ENCODE measurements at regions not wholly inside any gene's neighbourhood (a gene's known extent, or its start where the extent isn't known, plus 50 kb on each side); places are given as distances from the start of the nearest gene placed in this dataset.

GRCh38 chr2:237232166-237232565 is 146.5 kb downstream of the COPS8 start:
- TF ChIP-seq, protein P1, sequence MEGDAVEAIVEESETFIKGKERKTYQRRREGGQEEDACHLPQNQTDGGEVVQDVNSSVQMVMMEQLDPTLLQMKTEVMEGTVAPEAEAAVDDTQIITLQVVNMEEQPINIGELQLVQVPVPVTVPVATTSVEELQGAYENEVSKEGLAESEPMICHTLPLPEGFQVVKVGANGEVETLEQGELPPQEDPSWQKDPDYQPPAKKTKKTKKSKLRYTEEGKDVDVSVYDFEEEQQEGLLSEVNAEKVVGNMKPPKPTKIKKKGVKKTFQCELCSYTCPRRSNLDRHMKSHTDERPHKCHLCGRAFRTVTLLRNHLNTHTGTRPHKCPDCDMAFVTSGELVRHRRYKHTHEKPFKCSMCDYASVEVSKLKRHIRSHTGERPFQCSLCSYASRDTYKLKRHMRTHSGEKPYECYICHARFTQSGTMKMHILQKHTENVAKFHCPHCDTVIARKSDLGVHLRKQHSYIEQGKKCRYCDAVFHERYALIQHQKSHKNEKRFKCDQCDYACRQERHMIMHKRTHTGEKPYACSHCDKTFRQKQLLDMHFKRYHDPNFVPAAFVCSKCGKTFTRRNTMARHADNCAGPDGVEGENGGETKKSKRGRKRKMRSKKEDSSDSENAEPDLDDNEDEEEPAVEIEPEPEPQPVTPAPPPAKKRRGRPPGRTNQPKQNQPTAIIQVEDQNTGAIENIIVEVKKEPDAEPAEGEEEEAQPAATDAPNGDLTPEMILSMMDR (IDR thresholded peaks at IDR 0.05), result no peak
- ATAC-seq, result no peak
- Mint-ChIP-seq H3K4me3 (no peak overlapping the region), H3K27me3 (peaks cover 22% of the 10 kb centered on the region), H3K36me3 (ENCODE audit: low read depth) (no peaks in the 10 kb centered on the region), H3K9me3 (no peaks in the 10 kb centered on the region), H3K27ac (no peak overlapping the region), H3K4me1 (ENCODE audit: low read depth) (peaks cover 14% of the 10 kb centered on the region)
- DNase-seq, result no peak
- CTCF ChIA-PET, result no interaction called here
- POLR2A ChIA-PET, result no interaction called here
- intact Hi-C loops (cut with micrococcal nuclease), result no loop called here

DNA sequence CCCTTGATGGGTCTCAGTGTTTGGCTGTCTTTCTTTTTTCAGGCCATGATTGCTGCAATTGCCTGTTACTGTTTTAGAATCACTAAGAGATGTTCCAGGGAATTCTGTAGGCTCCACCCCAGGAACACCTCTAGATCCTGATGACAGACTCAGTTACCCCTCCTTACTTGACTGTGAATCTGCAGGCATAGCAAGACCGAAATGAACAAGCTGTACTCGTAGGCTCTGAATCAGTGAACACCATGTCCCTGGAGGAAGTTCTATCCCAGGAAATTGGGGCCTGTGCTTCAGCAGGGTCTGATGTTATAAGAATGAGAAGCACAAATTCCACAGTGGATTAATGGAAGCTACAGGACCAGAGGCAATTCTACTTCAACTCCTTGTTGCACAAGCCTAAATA is 148.6 kb downstream of the COPS8 start:
- intact Hi-C loops (cut with micrococcal nuclease), result no loop called here
- POLR2A ChIA-PET, result no interaction called here

DNA sequence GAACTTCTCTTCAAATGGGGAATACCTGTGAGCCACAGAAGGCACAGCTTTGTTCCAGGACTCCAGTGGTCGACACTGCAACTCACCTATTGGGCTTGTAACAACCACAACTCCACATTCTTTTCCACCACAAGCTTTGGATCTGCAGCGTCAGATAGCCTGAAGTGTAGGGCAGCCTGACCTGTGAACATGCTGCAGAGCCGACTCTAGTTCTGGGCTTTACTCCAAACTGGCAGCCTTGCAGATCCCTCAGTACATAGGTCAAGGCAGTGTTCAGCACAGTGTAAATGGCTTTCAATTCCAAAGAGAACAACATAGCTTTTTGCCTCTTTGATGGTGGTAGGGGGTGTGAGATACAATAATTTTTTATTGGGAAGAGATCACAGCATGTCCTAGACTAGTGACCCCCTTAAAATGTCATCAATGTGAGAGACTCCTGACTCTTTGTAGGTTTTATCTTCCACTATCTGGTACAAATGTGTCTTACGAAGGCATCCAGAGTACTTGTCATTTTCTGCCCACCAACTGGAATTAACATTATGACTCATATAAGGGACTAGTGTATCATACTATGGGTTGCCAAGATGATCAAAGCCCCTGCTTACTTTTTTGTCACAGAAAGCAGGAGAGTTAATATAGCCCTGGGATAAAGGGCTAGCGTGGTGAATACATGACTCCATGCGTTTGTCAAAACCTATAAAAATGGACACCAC is 149.8 kb downstream of the COPS8 start:
- Mint-ChIP-seq H3K9me3 (peaks cover 1% of the 10 kb centered on the region), H3K4me1 (ENCODE audit: low read depth) (peaks cover 3% of the 10 kb centered on the region), H3K27ac (no peak overlapping the region), H3K27me3 (peaks cover 19% of the 10 kb centered on the region), H3K4me3 (no peak overlapping the region), H3K36me3 (ENCODE audit: low read depth) (no peaks in the 10 kb centered on the region)
- ChIA-PET CTCF (no interaction called here), POLR2A (no interaction called here)
- intact Hi-C loops (cut with micrococcal nuclease), result no loop called here
- DNase-seq, result no peak
- TF ChIP-seq, protein P1 (IDR thresholded peaks at IDR 0.05), result no peak
- ATAC-seq, result peak; percentile 42

More for the DNA sequence above, 148.6 kb downstream of the COPS8 start:
- Mint-ChIP-seq H3K4me3 (no peak overlapping the region), H3K27ac (no peak overlapping the region), H3K4me1 (ENCODE audit: low read depth) (peaks cover 3% of the 10 kb centered on the region), H3K36me3 (ENCODE audit: low read depth) (no peaks in the 10 kb centered on the region), H3K27me3 (peaks cover 21% of the 10 kb centered on the region), H3K9me3 (no peaks in the 10 kb centered on the region)
- CTCF ChIA-PET, result no interaction called here
- TF ChIP-seq, protein P1 (IDR thresholded peaks at IDR 0.05), result no peak
- DNase-seq, result no peak
- no peak for ATAC-seq

DNA sequence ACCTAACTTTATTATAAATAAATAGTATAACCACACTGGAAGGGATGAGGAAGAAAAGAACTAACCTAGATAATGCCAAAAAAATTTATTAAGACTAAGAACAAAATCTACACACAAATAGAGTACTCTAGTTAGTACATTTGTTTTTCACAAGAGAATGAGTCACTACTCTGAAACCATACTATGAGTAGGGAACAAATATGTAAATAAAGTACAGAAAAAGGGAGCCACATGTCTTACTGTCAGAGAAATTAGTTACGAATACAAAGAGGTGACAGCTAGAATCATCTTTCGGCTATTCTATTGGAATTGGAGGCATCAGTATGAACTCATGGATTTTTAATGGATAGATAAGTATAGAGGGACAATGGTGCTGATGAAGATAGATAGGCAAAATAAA is 150.5 kb downstream of the COPS8 start:
- Mint-ChIP-seq H3K36me3 (ENCODE audit: low read depth) (no peaks in the 10 kb centered on the region), H3K27me3 (peaks cover 17% of the 10 kb centered on the region), H3K4me1 (ENCODE audit: low read depth) (peaks cover 3% of the 10 kb centered on the region), H3K9me3 (peaks cover 8% of the 10 kb centered on the region), H3K27ac (no peak overlapping the region), H3K4me3 (no peak overlapping the region)
- ChIA-PET POLR2A (interaction anchor here (0.6 kb wide), 1 partner anchor 1455 kb away, joined by 3 read pairs; no protein-coding TSS in a partner anchor), CTCF (no interaction called here)
- ATAC-seq (no peak), DNase-seq (no peak)
- TF ChIP-seq, protein P1 (IDR thresholded peaks at IDR 0.05), result no peak
- intact Hi-C loops (cut with micrococcal nuclease), result no loop called here

DNA sequence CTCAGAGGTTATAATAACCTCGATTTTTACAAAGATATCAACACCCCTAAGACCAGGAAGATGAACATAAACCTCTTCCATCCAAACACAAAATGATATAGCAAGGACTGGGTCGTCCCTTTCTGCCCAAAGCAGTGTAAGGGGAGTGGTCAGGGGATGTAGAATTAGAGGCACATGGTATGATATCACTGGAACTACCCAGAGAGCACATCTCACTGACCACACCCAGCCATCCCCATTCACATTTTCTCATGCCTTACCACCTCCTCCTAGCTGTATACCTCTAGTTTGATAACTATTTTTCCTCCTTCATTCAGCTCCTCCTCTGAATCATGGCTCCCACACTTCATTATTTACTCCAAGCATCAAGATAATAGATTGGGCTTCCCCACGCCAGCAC is 152.6 kb downstream of the COPS8 start:
- POLR2A ChIA-PET, result no interaction called here

More for the DNA sequence above, 152.6 kb downstream of the COPS8 start:
- CTCF ChIA-PET, result no interaction called here
- Mint-ChIP-seq H3K4me3 (no peak overlapping the region), H3K9me3 (peaks cover 15% of the 10 kb centered on the region), H3K27ac (no peak overlapping the region), H3K36me3 (ENCODE audit: low read depth) (no peaks in the 10 kb centered on the region), H3K27me3 (peaks cover 12% of the 10 kb centered on the region), H3K4me1 (ENCODE audit: low read depth) (peaks cover 3% of the 10 kb centered on the region)
- no peak for DNase-seq
- ATAC-seq, result no peak
- TF ChIP-seq, protein P1 (IDR thresholded peaks at IDR 0.05), result no peak
- intact Hi-C loops (cut with micrococcal nuclease), result no loop called here

Data from activated CD8-positive, alpha-beta T cell treated with anti-CD3 and anti-CD28 coated beads for 36 hours (primary cell).